HepG2 (cell line): ENCODE measurements at regions not wholly inside any gene's neighbourhood (a gene's known extent, or its start where the extent isn't known, plus 50 kb on each side); places are given as distances from the start of the nearest gene placed in this dataset.

Source experiments
- ATAC-seq: fragments of 200-7000 bp; cut with Tn5 transposase; 3 replicates; pipeline ENCODE4 v1.9.1; 2020; ENCODE audit warnings: mild to moderate bottlenecking, moderate library complexity
- BruUV-seq: library from RNA; stranded (reverse); fragments of 400-500 nt; replicated peaks from 2 replicates; lab custom pipeline; 2021; lab: Mats Ljungman, UMichigan
- CTCF ChIA-PET: fragments of 300-600 bp; formaldehyde crosslinking; extraction: SDS; loops from one replicate; lab custom pipeline; 2021; ENCODE audit warnings: low total read pairs, inconsistent platforms, low intra/inter-chr PET ratio; lab: Yijun Ruan, JAX
- POLR2A ChIA-PET: fragments of 350-600 bp; sonication (Branson Sonifier 250); formaldehyde crosslinking; loops from one replicate; lab custom pipeline; 2020; ENCODE audit warnings: antibody characterized with exemption, inconsistent platforms; lab: Yijun Ruan, JAX
- DNase-seq: peaks from one replicate; pipeline ENCODE4 v3.0.0-alpha.2; 2015; ENCODE audit warnings: low spot score
- FAIRE-seq: peaks from 3 replicates; lab custom pipeline; 2011; peaks lifted over from hg19 to GRCh38; lab: Jason Lieb, UNC
- H2AFZ ChIP-seq: one replicate; pipeline ENCODE4 v1.6.1; 2011; ENCODE audit warnings: low read length, inconsistent platforms
- H3K27ac ChIP-seq: fragments of 300-600 bp; 3 replicates; pipeline ENCODE4 v1.8.0; 2011; ENCODE audit warnings: mixed run types, mild to moderate bottlenecking, mixed read lengths, low read length, inconsistent platforms; ENCODE audit not compliant: insufficient read depth; ENCODE audit errors: extremely low read length
- H3K27me3 ChIP-seq, 2 experiments: fragments of 200-600 bp in 1 of 2; 2 replicates in 1 of 2; 3 replicates in 1 of 2; pipeline versions ENCODE4 v1.6.0 to v1.8.0; 2011; ENCODE audit warnings: low read length in 2 of 2, mild to moderate bottlenecking in 2 of 2, moderate library complexity in 2 of 2, inconsistent platforms in 1 of 2; ENCODE audit not compliant: insufficient read depth in 2 of 2, control insufficient read depth in 1 of 2
- H3K36me3 ChIP-seq, 2 experiments: fragments of 200-600 bp in 1 of 2; replicated peaks in 1 of 2; 2 replicates in 1 of 2; 3 replicates in 1 of 2; pipeline versions ENCODE4 v1.5.1 to v1.8.0; 2011; ENCODE audit warnings: low read length in 2 of 2, inconsistent platforms in 1 of 2; ENCODE audit not compliant: insufficient read depth in 2 of 2, control insufficient read depth in 1 of 2
- H3K4me1 ChIP-seq: 2 replicates; pipeline ENCODE4 v1.5.1; 2012; ENCODE audit warnings: low read length, inconsistent platforms; ENCODE audit not compliant: insufficient read depth
- H3K4me2 ChIP-seq: 2 replicates; pipeline ENCODE4 v1.6.0; 2011; ENCODE audit warnings: low read depth, low read length, inconsistent platforms
- H3K4me3 ChIP-seq, 3 experiments: fragments of 200-600 bp in 1 of 3; sonication (generic), shearing (Covaris generic) in 1 of 3; replicated peaks in 1 of 3; 2 replicates each; pipeline ENCODE4 v1.5.1; 2011 to 2016; ENCODE audit warnings: low read length in 3 of 3, inconsistent platforms in 2 of 3, low read depth in 2 of 3, mild to moderate bottlenecking in 2 of 3, control low read depth in 1 of 3, mixed read lengths in 1 of 3; ENCODE audit not compliant: insufficient read depth in 1 of 3
- H3K79me2 ChIP-seq: one replicate; pipeline ENCODE4 v1.6.1; 2011; ENCODE audit warnings: low read length, inconsistent platforms; ENCODE audit not compliant: insufficient read depth
- H3K9ac ChIP-seq: 2 replicates; pipeline ENCODE4 v1.6.0; 2011; ENCODE audit warnings: mild to moderate bottlenecking, low read depth, low read length, inconsistent platforms; ENCODE audit not compliant: insufficient read depth
- H3K9me3 ChIP-seq: 2 replicates; pipeline ENCODE4 v1.5.1; 2012; ENCODE audit warnings: mild to moderate bottlenecking, low read length
- H4K20me1 ChIP-seq: 2 replicates; pipeline ENCODE4 v1.6.0; 2011; ENCODE audit warnings: inconsistent platforms, mild to moderate bottlenecking, low read length, moderate library complexity; ENCODE audit not compliant: insufficient read depth
- CTCF ChIP-seq: sonication (generic); formaldehyde crosslinking; IDR thresholded peaks from 2 replicates; pipeline ENCODE4 v1.5.0; 2020; ENCODE audit warnings: mild to moderate bottlenecking, missing genetic modification reagents, moderate library complexity
- ELK4 ChIP-seq: sonication (generic); formaldehyde crosslinking; IDR thresholded peaks from 2 replicates; pipeline ENCODE4 v1.9.0; 2021; ENCODE audit warnings: missing genetic modification reagents, borderline replicate concordance
- GABPA ChIP-seq, 2 experiments: IDR thresholded peaks; 2 replicates each; pipeline ENCODE4 v1.6.1; 2011 to 2016; ENCODE audit warnings: low read depth in 2 of 2, low read length in 1 of 2, missing biosample characterization in 1 of 2, missing genetic modification characterization in 1 of 2
- GLI4 ChIP-seq: sonication (generic); formaldehyde crosslinking; IDR thresholded peaks from 2 replicates; pipeline ENCODE4 v1.5.1; 2020; ENCODE audit warnings: missing genetic modification reagents, mild to moderate bottlenecking, moderate library complexity, borderline replicate concordance
- MIER2 ChIP-seq: IDR thresholded peaks from 2 replicates; pipeline ENCODE4 v1.6.1; 2016; ENCODE audit warnings: missing biosample characterization, missing genetic modification reagents
- PHF21A ChIP-seq: sonication (generic); formaldehyde crosslinking; IDR thresholded peaks from 2 replicates; pipeline ENCODE4 v1.5.0; 2020; ENCODE audit warnings: mild to moderate bottlenecking, missing genetic modification reagents
- RAD21 ChIP-seq: fragments of 450-650 bp; formaldehyde crosslinking; IDR thresholded peaks from 2 replicates; pipeline ENCODE4 v1.5.0; 2020; ENCODE audit warnings: mild to moderate bottlenecking
- SNAPC2 ChIP-seq: sonication (generic); formaldehyde crosslinking; IDR thresholded peaks from 2 replicates; pipeline ENCODE4 v1.8.1; 2022; ENCODE audit warnings: mild to moderate bottlenecking, missing genetic modification reagents
- ZGPAT ChIP-seq: IDR thresholded peaks from 2 replicates; pipeline ENCODE4 v1.6.1; 2016; ENCODE audit warnings: mild to moderate bottlenecking
- ZNF354B ChIP-seq: sonication (generic); formaldehyde crosslinking; IDR thresholded peaks from 2 replicates; pipeline ENCODE4 v1.8.0; 2022; ENCODE audit warnings: mild to moderate bottlenecking, missing genetic modification reagents
- ZNF367 ChIP-seq: sonication (generic); formaldehyde crosslinking; IDR thresholded peaks from 2 replicates; pipeline ENCODE4 v1.4.0; 2020; ENCODE audit warnings: missing genetic modification reagents, borderline replicate concordance
- ZNF382 ChIP-seq: sonication (generic); formaldehyde crosslinking; IDR thresholded peaks from 2 replicates; pipeline ENCODE4 v1.5.0; 2020; ENCODE audit warnings: missing genetic modification reagents, mild to moderate bottlenecking, borderline replicate concordance
- ZNF747 ChIP-seq: sonication (generic); formaldehyde crosslinking; IDR thresholded peaks from 2 replicates; pipeline ENCODE4 v1.8.1; 2023; ENCODE audit warnings: missing genetic modification reagents, mild to moderate bottlenecking, borderline replicate concordance
- WGBS: methylation state at CpG from one replicate; pipeline ENCODE4 v1.1.6; 2017; ENCODE audit warnings: low lambda C conversion rate; 5-methylcytosine and 5-hydroxymethylcytosine counted together
- in situ Hi-C: cut with HindIII; loops from 2 replicates; pipeline ENCODE4 v1.10.0; 2017; ENCODE audit warnings: low pct_unique_long_range_greater_than_20kb; ENCODE audit not compliant: extremely low pct_ligation_motif_present
- intact Hi-C: fragments of 100-400 bp; cut with micrococcal nuclease; formaldehyde crosslinking; loops from one replicate; pipeline ENCODE4 v1.10.0; 2022; ENCODE audit not compliant: unreplicated experiment
- TF ChIP-seq, protein P1 (sequence below): sonication (generic); formaldehyde crosslinking; IDR thresholded peaks from 2 replicates; pipeline ENCODE4 v1.4.0; 2020; ENCODE audit warnings: mild to moderate bottlenecking, low read depth, missing genetic modification reagents
- TF ChIP-seq, protein P2 (sequence below), 2 experiments: IDR thresholded peaks; 2 replicates each; pipeline ENCODE4 v1.6.1; 2011 to 2012; ENCODE audit warnings: low read length in 2 of 2, borderline replicate concordance in 1 of 2, low read depth in 1 of 2, mild to moderate bottlenecking in 1 of 2, moderate library complexity in 1 of 2

GRCh38 chr4:54971474-54971950, 153.9 kb downstream of the KDR start:
- CTCF ChIA-PET: interaction anchor here (0.7 to 1.8 kb wide), 2 partner anchors 350 to 765 kb away, joined by 3 to 17 read pairs; no protein-coding TSS in a partner anchor
- no peak overlapping the region for H3K9ac ChIP-seq
- H2AFZ ChIP-seq: no peak overlapping the region
- FAIRE-seq: peak; percentile 70
- no peaks in the 10 kb centered on the region for H3K9me3 ChIP-seq
- in situ Hi-C loops (loop anchor here (25.0 kb wide), 1 partner anchor 659 kb away; no protein-coding TSS in a partner anchor), intact Hi-C loops (loop anchor here (1.0 to 10.0 kb wide), 2 partner anchors 193 to 350 kb away; no protein-coding TSS in a partner anchor)
- POLR2A ChIA-PET: no interaction called here
- no peak overlapping the region for H3K4me3 ChIP-seq
- no peaks in the 10 kb centered on the region for H3K27me3 ChIP-seq
- H3K4me2 ChIP-seq: no peak overlapping the region
- H3K36me3 ChIP-seq: no peaks in the 10 kb centered on the region
- ATAC-seq: peak; percentile 93
- WGBS: 0% methylated on average over 7 of the region's 7 CpGs
- no peaks in the 10 kb centered on the region for H3K79me2 ChIP-seq
- no peaks in the 10 kb centered on the region for H3K4me1 ChIP-seq
- H3K27ac ChIP-seq: no peak overlapping the region
- no TSS peak for BruUV-seq
- H4K20me1 ChIP-seq: no peaks in the 10 kb centered on the region
- peak; percentile 18 for DNase-seq
- TF ChIP-seq MIER2 (no peak), RAD21 (CRISPR knock-in tag) (0 out of 2 replicates have a peak, but pooled peaks have one; percentile 26), ZNF382 (CRISPR knock-in tag) (no peak), SNAPC2 (CRISPR knock-in tag) (no peak), CTCF (CRISPR knock-in tag) (peak; percentile 68), ZNF367 (CRISPR knock-in tag) (no peak), ZGPAT (CRISPR knock-in tag) (no peak), GLI4 (CRISPR knock-in tag) (no peak), PHF21A (CRISPR knock-in tag) (no peak), ELK4 (CRISPR knock-in tag) (no peak), ZNF747 (CRISPR knock-in tag) (no peak), ZNF354B (CRISPR knock-in tag) (no peak), GABPA (IDR thresholded peaks at IDR 0.05; ENCODE audit: low read depth, low read length) (no peak), GABPA (CRISPR knock-in tag; IDR thresholded peaks at IDR 0.05; ENCODE audit: low read depth) (no peak)
- TF ChIP-seq, protein P1, sequence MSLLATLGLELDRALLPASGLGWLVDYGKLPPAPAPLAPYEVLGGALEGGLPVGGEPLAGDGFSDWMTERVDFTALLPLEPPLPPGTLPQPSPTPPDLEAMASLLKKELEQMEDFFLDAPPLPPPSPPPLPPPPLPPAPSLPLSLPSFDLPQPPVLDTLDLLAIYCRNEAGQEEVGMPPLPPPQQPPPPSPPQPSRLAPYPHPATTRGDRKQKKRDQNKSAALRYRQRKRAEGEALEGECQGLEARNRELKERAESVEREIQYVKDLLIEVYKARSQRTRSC (CRISPR knock-in tag): no peak
- TF ChIP-seq, protein P2, sequence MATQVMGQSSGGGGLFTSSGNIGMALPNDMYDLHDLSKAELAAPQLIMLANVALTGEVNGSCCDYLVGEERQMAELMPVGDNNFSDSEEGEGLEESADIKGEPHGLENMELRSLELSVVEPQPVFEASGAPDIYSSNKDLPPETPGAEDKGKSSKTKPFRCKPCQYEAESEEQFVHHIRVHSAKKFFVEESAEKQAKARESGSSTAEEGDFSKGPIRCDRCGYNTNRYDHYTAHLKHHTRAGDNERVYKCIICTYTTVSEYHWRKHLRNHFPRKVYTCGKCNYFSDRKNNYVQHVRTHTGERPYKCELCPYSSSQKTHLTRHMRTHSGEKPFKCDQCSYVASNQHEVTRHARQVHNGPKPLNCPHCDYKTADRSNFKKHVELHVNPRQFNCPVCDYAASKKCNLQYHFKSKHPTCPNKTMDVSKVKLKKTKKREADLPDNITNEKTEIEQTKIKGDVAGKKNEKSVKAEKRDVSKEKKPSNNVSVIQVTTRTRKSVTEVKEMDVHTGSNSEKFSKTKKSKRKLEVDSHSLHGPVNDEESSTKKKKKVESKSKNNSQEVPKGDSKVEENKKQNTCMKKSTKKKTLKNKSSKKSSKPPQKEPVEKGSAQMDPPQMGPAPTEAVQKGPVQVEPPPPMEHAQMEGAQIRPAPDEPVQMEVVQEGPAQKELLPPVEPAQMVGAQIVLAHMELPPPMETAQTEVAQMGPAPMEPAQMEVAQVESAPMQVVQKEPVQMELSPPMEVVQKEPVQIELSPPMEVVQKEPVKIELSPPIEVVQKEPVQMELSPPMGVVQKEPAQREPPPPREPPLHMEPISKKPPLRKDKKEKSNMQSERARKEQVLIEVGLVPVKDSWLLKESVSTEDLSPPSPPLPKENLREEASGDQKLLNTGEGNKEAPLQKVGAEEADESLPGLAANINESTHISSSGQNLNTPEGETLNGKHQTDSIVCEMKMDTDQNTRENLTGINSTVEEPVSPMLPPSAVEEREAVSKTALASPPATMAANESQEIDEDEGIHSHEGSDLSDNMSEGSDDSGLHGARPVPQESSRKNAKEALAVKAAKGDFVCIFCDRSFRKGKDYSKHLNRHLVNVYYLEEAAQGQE (IDR thresholded peaks at IDR 0.05; ENCODE audit: borderline replicate concordance in 1 of 2, low read depth in 1 of 2, low read length in 2 of 2): no peak
